ENCODE measurements at regions not wholly inside any gene's neighbourhood (a gene's known extent, or its start where the extent isn't known, plus 50 kb on each side); places are given as distances from the start of the nearest gene placed in this dataset.

DNA sequence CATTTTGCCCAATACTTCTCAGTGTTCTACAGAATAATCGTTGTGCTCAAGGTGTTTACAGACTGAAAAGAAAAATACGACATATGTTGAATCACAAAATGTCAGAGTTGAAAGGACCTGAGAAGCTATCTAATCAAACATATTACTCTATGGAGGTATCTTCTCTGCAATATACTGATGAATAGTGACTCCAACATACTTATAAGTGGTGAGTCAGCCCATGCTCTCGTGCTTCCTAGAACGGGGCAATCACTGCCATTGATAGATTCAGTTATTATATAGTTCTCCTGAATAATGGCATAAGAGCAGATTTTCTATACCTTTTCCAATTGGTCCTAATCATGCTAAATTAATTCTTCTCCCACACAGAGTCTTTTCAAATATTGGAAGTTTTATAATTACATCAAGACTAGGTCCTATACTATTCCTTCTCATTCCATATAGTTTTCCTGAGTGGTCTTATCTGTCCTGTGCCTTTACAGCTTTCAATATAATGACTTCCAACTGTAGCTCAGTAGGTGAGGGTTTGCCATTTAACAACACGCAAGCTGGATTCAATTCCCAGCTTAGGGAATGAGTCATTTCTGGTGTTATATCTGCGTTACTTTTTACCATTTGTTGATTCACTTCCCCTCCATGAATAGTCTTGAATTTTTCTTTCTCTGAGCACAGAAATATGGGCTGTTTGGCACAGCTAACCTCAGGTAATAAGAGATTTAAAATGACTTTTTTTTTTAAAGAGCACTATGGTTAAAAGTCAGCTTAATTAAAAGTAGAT is 81.1 kb downstream of the PLK2 start:
- H3K27ac Mint-ChIP-seq (ENCODE audit: unreplicated experiment): no peak overlapping the region
- DNase-seq (ENCODE audit: low read depth, low spot score): no peak
- no peaks in the 10 kb centered on the region for H3K4me1 Mint-ChIP-seq
- H3K36me3 Mint-ChIP-seq (ENCODE audit: low read depth): peaks cover 7% of the 10 kb centered on the region
- no peaks in the 10 kb centered on the region for H3K27me3 Mint-ChIP-seq (ENCODE audit: low read depth)
- TF ChIP-seq, protein P1, sequence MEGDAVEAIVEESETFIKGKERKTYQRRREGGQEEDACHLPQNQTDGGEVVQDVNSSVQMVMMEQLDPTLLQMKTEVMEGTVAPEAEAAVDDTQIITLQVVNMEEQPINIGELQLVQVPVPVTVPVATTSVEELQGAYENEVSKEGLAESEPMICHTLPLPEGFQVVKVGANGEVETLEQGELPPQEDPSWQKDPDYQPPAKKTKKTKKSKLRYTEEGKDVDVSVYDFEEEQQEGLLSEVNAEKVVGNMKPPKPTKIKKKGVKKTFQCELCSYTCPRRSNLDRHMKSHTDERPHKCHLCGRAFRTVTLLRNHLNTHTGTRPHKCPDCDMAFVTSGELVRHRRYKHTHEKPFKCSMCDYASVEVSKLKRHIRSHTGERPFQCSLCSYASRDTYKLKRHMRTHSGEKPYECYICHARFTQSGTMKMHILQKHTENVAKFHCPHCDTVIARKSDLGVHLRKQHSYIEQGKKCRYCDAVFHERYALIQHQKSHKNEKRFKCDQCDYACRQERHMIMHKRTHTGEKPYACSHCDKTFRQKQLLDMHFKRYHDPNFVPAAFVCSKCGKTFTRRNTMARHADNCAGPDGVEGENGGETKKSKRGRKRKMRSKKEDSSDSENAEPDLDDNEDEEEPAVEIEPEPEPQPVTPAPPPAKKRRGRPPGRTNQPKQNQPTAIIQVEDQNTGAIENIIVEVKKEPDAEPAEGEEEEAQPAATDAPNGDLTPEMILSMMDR (conservative IDR thresholded peaks at IDR 0.05): no peak
- peaks cover 26% of the 10 kb centered on the region for H3K9me3 Mint-ChIP-seq
- no peak overlapping the region for H3K4me3 Mint-ChIP-seq

DNA sequence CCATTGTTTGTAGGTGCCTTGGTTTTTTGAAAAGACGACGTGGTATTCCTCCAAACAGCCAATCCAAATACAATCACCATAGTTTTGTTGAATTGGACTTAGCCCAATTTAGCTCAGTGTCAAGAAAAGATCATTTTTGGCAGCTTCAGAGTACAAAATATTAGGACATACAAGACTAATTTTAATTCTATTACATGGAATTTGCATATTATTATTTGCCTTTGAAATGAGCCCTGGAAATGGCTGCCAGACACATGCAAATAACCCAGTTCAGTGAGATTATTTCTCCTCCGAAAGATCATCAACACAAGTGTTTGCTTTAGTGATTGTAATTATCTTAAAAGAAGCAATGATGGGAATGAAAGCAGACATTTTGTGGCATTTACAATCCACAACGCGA is 89.3 kb downstream of the PLK2 start:
- Mint-ChIP-seq H3K4me1 (no peaks in the 10 kb centered on the region), H3K27ac (ENCODE audit: unreplicated experiment) (no peak overlapping the region), H3K36me3 (ENCODE audit: low read depth) (peaks cover 2% of the 10 kb centered on the region), H3K9me3 (peaks cover 4% of the 10 kb centered on the region), H3K27me3 (ENCODE audit: low read depth) (no peaks in the 10 kb centered on the region), H3K4me3 (no peak overlapping the region)
- TF ChIP-seq, protein P1 (conservative IDR thresholded peaks at IDR 0.05): no peak
- DNase-seq (ENCODE audit: low read depth, low spot score): no peak

DNA sequence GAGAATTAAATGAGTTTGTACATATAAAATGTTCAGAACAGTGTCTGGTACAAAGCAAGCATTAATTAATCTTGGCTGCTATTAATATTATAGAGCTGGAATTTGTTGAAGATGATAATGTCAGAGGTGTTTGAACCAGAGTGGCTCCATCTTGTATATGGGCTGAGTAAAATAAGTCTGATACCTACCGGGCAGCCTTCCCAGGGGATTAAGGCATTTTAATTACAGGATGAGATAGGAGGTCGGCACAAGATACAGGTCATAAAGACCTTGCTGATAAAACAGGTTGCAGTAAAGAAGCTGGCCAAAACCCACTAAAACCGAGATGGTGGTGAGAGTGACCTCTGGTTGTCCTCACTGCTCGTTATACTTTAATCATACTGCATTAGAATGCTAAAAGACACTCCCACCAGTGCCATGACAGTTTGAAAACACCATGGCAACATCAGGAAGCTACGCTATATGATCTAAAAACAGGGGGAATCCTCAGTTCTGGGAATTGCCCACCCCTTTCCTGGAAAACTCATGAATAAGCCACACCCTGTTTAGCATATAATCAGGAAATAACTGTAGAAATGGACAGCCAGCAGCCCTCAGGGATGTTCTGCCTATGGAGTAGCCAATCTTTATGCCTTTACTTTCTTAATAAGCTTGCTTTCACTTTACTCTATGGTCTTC is 90.2 kb downstream of the PLK2 start:
- no peaks in the 10 kb centered on the region for H3K27me3 Mint-ChIP-seq (ENCODE audit: low read depth)

DNA sequence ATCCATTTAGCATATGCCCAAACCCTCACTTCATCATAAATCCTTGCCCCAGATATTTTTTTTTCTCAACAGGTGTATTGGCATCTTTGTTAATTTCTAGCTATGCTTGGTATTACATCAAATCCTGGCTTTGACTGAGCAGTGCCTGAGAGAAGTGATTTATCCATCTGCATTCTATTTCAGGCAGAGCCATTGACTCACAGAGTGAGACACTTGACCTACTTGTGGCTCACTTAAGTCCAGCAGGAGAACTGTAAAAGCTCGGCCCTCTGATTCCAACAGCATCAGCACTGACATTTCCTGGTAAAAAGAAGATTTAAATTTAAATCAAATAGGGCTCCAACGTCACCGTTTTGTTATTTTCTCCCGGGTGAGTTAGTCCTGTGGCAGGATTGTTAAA is 93.4 kb downstream of the PLK2 start:
- no peak for DNase-seq (ENCODE audit: low read depth, low spot score)
- Mint-ChIP-seq H3K27me3 (ENCODE audit: low read depth) (no peaks in the 10 kb centered on the region), H3K27ac (ENCODE audit: unreplicated experiment) (no peak overlapping the region), H3K4me3 (no peak overlapping the region), H3K9me3 (peaks cover 7% of the 10 kb centered on the region), H3K36me3 (ENCODE audit: low read depth) (no peaks in the 10 kb centered on the region), H3K4me1 (no peaks in the 10 kb centered on the region)
- TF ChIP-seq, protein P1 (conservative IDR thresholded peaks at IDR 0.05): no peak

More for the DNA sequence above, 90.2 kb downstream of the PLK2 start:
- Mint-ChIP-seq H3K27ac (ENCODE audit: unreplicated experiment) (no peak overlapping the region), H3K36me3 (ENCODE audit: low read depth) (peaks cover 1% of the 10 kb centered on the region), H3K4me3 (no peak overlapping the region), H3K4me1 (no peaks in the 10 kb centered on the region), H3K9me3 (peaks cover 4% of the 10 kb centered on the region)
- DNase-seq (ENCODE audit: low read depth, low spot score): no peak
- TF ChIP-seq, protein P1 (conservative IDR thresholded peaks at IDR 0.05): no peak

DNA sequence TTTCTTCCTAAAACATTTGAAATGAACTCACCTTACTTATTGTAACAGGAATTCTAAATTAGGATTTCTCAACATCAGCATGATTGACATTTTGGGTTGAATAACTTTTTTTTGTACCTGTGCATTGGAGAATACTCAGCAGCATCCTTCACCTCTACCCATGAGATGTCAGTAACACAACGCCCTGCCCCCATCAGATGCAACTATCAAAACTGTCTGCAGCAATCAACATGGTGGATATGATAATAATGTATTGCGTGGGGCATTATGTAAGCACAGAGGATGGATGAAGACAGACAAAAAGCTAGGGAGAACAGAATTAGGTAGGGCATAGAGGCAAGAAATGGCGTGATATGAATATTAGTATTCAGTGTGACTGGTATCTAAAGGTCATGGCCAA is 94.1 kb downstream of the PLK2 start:
- H3K4me1 Mint-ChIP-seq: no peaks in the 10 kb centered on the region
- no peak overlapping the region for H3K4me3 Mint-ChIP-seq
- H3K9me3 Mint-ChIP-seq: peaks cover 7% of the 10 kb centered on the region
- H3K27me3 Mint-ChIP-seq (ENCODE audit: low read depth): no peaks in the 10 kb centered on the region
- H3K27ac Mint-ChIP-seq (ENCODE audit: unreplicated experiment): no peak overlapping the region
- H3K36me3 Mint-ChIP-seq (ENCODE audit: low read depth): no peaks in the 10 kb centered on the region
- no peak for DNase-seq (ENCODE audit: low read depth, low spot score)
- TF ChIP-seq, protein P1 (conservative IDR thresholded peaks at IDR 0.05): no peak
